ENCODE measurements at regions not wholly inside any gene's neighbourhood (a gene's known extent, or its start where the extent isn't known, plus 50 kb on each side); places are given as distances from the start of the nearest gene placed in this dataset.

- Histone ChIP-seq H3K9me3 (replicated peaks; ENCODE audit: control insufficient read depth, insufficient read depth, low read length) (no peaks in the 10 kb centered on the region), H3K27ac (ENCODE audit: insufficient read depth, low read depth, low read length) (no peak overlapping the region), H3K27me3 (ENCODE audit: control insufficient read depth in 2 of 2, insufficient read depth in 2 of 2, low read length in 2 of 2) (no peaks in the 10 kb centered on the region), H4K20me1 (replicated peaks; ENCODE audit: control insufficient read depth, extremely low read depth, insufficient read depth, low read length) (no peaks in the 10 kb centered on the region), H2AFZ (ENCODE audit: low read depth, low read length) (no peak overlapping the region), H3K9ac (replicated peaks; ENCODE audit: extremely low read depth, insufficient read depth, low read length) (no peak overlapping the region), H3K4me3 (replicated peaks in 1 of 3; ENCODE audit: insufficient read depth in 1 of 3, low read depth in 1 of 3, low read length in 3 of 3) (no peak overlapping the region), H3K36me3 (ENCODE audit: control insufficient read depth in 2 of 2, extremely low read depth in 1 of 2, insufficient read depth in 2 of 2, low read length in 2 of 2) (no peaks in the 10 kb centered on the region), H3K9me1 (replicated peaks; ENCODE audit: control insufficient read depth, extremely low read depth, insufficient read depth, low read length) (no peaks in the 10 kb centered on the region), H3K4me1 (ENCODE audit: control insufficient read depth, extremely low read depth, insufficient read depth, low read length) (no peaks in the 10 kb centered on the region), H3K4me2 (ENCODE audit: insufficient read depth, low read length) (no peak overlapping the region), H3K79me2 (ENCODE audit: control insufficient read depth, insufficient read depth, low read length) (no peaks in the 10 kb centered on the region)
- no peak for TF ChIP-seq POLR2A (IDR thresholded peaks at IDR 0.05; ENCODE audit: low read depth, low read length)
- TF ChIP-seq CTCF (IDR thresholded peaks at IDR 0.05; ENCODE audit: extremely low read depth in 1 of 2, insufficient read depth in 1 of 2, low read depth in 1 of 2, low read length in 2 of 2): no peak
- no peak for TF ChIP-seq GATA2 (IDR thresholded peaks at IDR 0.05; ENCODE audit: insufficient read depth, insufficient read length, low read depth, low read length)
- TF ChIP-seq MYC (IDR thresholded peaks at IDR 0.05; ENCODE audit: low read depth, low read length): no peak
- POLR2A ChIA-PET: no interaction called here
- CTCF ChIA-PET: no interaction called here
- no TSS peak for BruUV-seq (replicated peaks)
- FAIRE-seq: no peak
- dilution Hi-C loops (cut with MboI; ENCODE audit: extremely low pct_ligation_motif_present, low sequenced_read_pairs): no loop called here
- DNase-seq (ENCODE audit: low read depth, low spot score): no peak
- intact Hi-C loops (cut with micrococcal nuclease): no loop called here
Observed at GRCh38 chr16:75931043-75931442, 204.8 kb upstream of the CPHXL start.

GRCh38 chr16:75931970-75932369 lies 205.7 kb upstream of the CPHXL start:
- dilution Hi-C loops (cut with MboI; ENCODE audit: extremely low pct_ligation_motif_present, low sequenced_read_pairs): no loop called here
- intact Hi-C loops (cut with micrococcal nuclease): no loop called here
- Histone ChIP-seq H3K9ac (replicated peaks; ENCODE audit: extremely low read depth, insufficient read depth, low read length) (no peak overlapping the region), H3K36me3 (ENCODE audit: control insufficient read depth in 2 of 2, extremely low read depth in 1 of 2, insufficient read depth in 2 of 2, low read length in 2 of 2) (no peaks in the 10 kb centered on the region), H3K79me2 (ENCODE audit: control insufficient read depth, insufficient read depth, low read length) (no peaks in the 10 kb centered on the region), H2AFZ (ENCODE audit: low read depth, low read length) (no peak overlapping the region), H3K27me3 (ENCODE audit: control insufficient read depth in 2 of 2, insufficient read depth in 2 of 2, low read length in 2 of 2) (no peaks in the 10 kb centered on the region), H3K9me1 (replicated peaks; ENCODE audit: control insufficient read depth, extremely low read depth, insufficient read depth, low read length) (no peaks in the 10 kb centered on the region), H3K4me3 (replicated peaks in 1 of 3; ENCODE audit: insufficient read depth in 1 of 3, low read depth in 1 of 3, low read length in 3 of 3) (no peak overlapping the region), H3K9me3 (replicated peaks; ENCODE audit: control insufficient read depth, insufficient read depth, low read length) (no peaks in the 10 kb centered on the region), H4K20me1 (replicated peaks; ENCODE audit: control insufficient read depth, extremely low read depth, insufficient read depth, low read length) (no peaks in the 10 kb centered on the region), H3K4me1 (ENCODE audit: control insufficient read depth, extremely low read depth, insufficient read depth, low read length) (no peaks in the 10 kb centered on the region), H3K27ac (ENCODE audit: insufficient read depth, low read depth, low read length) (no peak overlapping the region), H3K4me2 (ENCODE audit: insufficient read depth, low read length) (no peak overlapping the region)
- DNase-seq (ENCODE audit: low read depth, low spot score): no peak
- no peak for FAIRE-seq
- TF ChIP-seq POLR2A (IDR thresholded peaks at IDR 0.05; ENCODE audit: low read depth, low read length) (no peak), GATA2 (IDR thresholded peaks at IDR 0.05; ENCODE audit: insufficient read depth, insufficient read length, low read depth, low read length) (no peak), MYC (IDR thresholded peaks at IDR 0.05; ENCODE audit: low read depth, low read length) (no peak), MAX (IDR thresholded peaks at IDR 0.05; ENCODE audit: insufficient read depth, insufficient read length) (no peak), POLR2AphosphoS5 (IDR thresholded peaks at IDR 0.05; ENCODE audit: insufficient read depth, low read depth, low read length) (no peak), FOS (IDR thresholded peaks at IDR 0.05; ENCODE audit: borderline replicate concordance, insufficient read depth, low read length) (no peak), CTCF (IDR thresholded peaks at IDR 0.05; ENCODE audit: extremely low read depth in 1 of 2, insufficient read depth in 1 of 2, low read depth in 1 of 2, low read length in 2 of 2) (no peak), EZH2 (IDR thresholded peaks at IDR 0.05; ENCODE audit: borderline replicate concordance, low read depth, low read length, severe bottlenecking) (no peak), JUN (IDR thresholded peaks at IDR 0.05; ENCODE audit: borderline replicate concordance, insufficient read depth, insufficient read length, low read depth) (no peak)
- ChIA-PET CTCF (no interaction called here), POLR2A (no interaction called here)
- BruUV-seq (replicated peaks): no TSS peak

Measured in endothelial cell of umbilical vein (primary cell).